Neural progenitor cell (in vitro differentiated cells): ENCODE measurements at regions not wholly inside any gene's neighbourhood (a gene's known extent, or its start where the extent isn't known, plus 50 kb on each side); places are given as distances from the start of the nearest gene placed in this dataset.

Source experiments
- CTCF ChIP-seq: fragments of 200-600 bp; sonication (generic); IDR thresholded peaks from 2 replicates; pipeline ENCODE4 v1.5.1; 2017; ENCODE audit warnings: antibody characterized with exemption, mild to moderate bottlenecking
- EZH2 ChIP-seq: fragments of 200-600 bp; sonication (generic); IDR thresholded peaks from 2 replicates; pipeline ENCODE4 v1.6.1; 2017; ENCODE audit warnings: antibody characterized with exemption, mild to moderate bottlenecking, moderate library complexity
- EZH2phosphoT487 ChIP-seq: fragments of 200-600 bp; sonication (generic); IDR thresholded peaks from 2 replicates; pipeline ENCODE4 v1.6.1; 2017; ENCODE audit warnings: antibody characterized with exemption

- TF ChIP-seq CTCF (no peak), EZH2 (no peak), EZH2phosphoT487 (no peak)
Observed at GRCh38 chr4:30073011-30073710, 647.0 kb upstream of the PCDH7 start.
